GM06990 (cell line): ENCODE measurements at regions not wholly inside any gene's neighbourhood (a gene's known extent, or its start where the extent isn't known, plus 50 kb on each side); places are given as distances from the start of the nearest gene placed in this dataset.

Experiments
- DNase-seq: peaks from one replicate; pipeline ENCODE4 v3.0.0-alpha.2; 2011; ENCODE audit not compliant: insufficient read length; ENCODE audit errors: extremely low read depth
- H3K27me3 ChIP-seq: replicated peaks from 2 replicates; pipeline ENCODE4 v1.6.0; 2011; ENCODE audit warnings: low read length; ENCODE audit not compliant: control insufficient read depth, insufficient read depth
- H3K36me3 ChIP-seq: 2 replicates; pipeline ENCODE4 v1.5.1; 2011; ENCODE audit warnings: low read length; ENCODE audit not compliant: control insufficient read depth, insufficient read depth
- H3K4me3 ChIP-seq: replicated peaks from 2 replicates; pipeline ENCODE4 v1.5.1; 2011; ENCODE audit warnings: low read depth, mild to moderate bottlenecking, control low read depth, low read length
- CTCF ChIP-seq: IDR thresholded peaks from 2 replicates; pipeline ENCODE4 v1.5.1; 2011; ENCODE audit warnings: low read length, control low read depth, mild to moderate bottlenecking, inconsistent platforms; ENCODE audit not compliant: insufficient read depth, poor library complexity, severe bottlenecking

DNA sequence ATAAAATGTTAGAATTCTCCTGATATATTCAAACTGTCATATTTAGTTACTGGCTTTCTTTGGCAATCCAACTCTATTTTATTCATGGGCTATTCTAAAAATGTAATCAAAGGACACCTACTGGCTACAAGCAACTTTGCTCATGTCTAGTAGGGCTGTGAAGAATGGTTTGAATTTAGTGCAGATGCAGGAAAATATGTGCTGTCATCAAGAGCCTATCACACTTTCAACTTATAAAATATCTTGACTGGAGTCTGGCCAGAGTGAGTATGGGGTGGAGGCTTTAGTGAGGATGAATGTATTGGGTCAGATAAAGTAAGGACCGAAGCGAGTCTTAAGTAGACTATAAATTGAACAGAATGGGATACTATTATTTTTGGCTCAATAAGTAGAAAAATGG lies 343.4 kb upstream of the SPRED2 start:
- Histone ChIP-seq H3K36me3 (no peaks in the 10 kb centered on the region), H3K27me3 (no peaks in the 10 kb centered on the region; the same call in 1 of the 2 replicates), H3K4me3 (no peak overlapping the region)
- TF ChIP-seq CTCF = no peak
- DNase-seq = no peak

GRCh38 chr2:65767946-65768345 lies 335.5 kb upstream of the SPRED2 start:
- Histone ChIP-seq H3K4me3 (no peak overlapping the region), H3K36me3 (no peaks in the 10 kb centered on the region), H3K27me3 (peaks cover 1% of the 10 kb centered on the region; the same call in 1 of the 2 replicates)
- no peak for DNase-seq
- TF ChIP-seq CTCF = no peak

GRCh38 chr2:65766768-65767267 lies 334.4 kb upstream of the SPRED2 start:
- no peak for DNase-seq
- no peak for TF ChIP-seq CTCF
- 0 out of 2 replicates have a peak, but pooled peaks cover 1% of the 10 kb centered on the region for H3K27me3 ChIP-seq
- H3K36me3 ChIP-seq = no peaks in the 10 kb centered on the region
- H3K4me3 ChIP-seq = no peak overlapping the region

GRCh38 chr2:65765376-65765775 lies 333.0 kb upstream of the SPRED2 start:
- H3K27me3 ChIP-seq = 0 out of 2 replicates have a peak, but pooled peaks cover 1% of the 10 kb centered on the region
- no peak for DNase-seq
- no peak for TF ChIP-seq CTCF
- H3K36me3 ChIP-seq = no peaks in the 10 kb centered on the region
- no peak overlapping the region for H3K4me3 ChIP-seq

GRCh38 chr2:65762068-65762467 lies 329.7 kb upstream of the SPRED2 start:
- no peaks in the 10 kb centered on the region for H3K36me3 ChIP-seq
- DNase-seq = no peak
- TF ChIP-seq CTCF = no peak
- H3K27me3 ChIP-seq = 0 out of 2 replicates have a peak, but pooled peaks cover 1% of the 10 kb centered on the region
- H3K4me3 ChIP-seq = no peak overlapping the region

- no peak for DNase-seq
- no peaks in the 10 kb centered on the region for H3K36me3 ChIP-seq
- no peak for TF ChIP-seq CTCF
- no peaks in the 10 kb centered on the region for H3K27me3 ChIP-seq
- H3K4me3 ChIP-seq = no peak overlapping the region
These were observed 321.8 kb upstream of the SPRED2 start for GRCh38 chr2:65754219-65754618.
